ENCODE measurements at regions not wholly inside any gene's neighbourhood (a gene's known extent, or its start where the extent isn't known, plus 50 kb on each side); places are given as distances from the start of the nearest gene placed in this dataset.
A peak's percentile ranks its signal among the peaks of the same experiment; 100 is the strongest.

DNA sequence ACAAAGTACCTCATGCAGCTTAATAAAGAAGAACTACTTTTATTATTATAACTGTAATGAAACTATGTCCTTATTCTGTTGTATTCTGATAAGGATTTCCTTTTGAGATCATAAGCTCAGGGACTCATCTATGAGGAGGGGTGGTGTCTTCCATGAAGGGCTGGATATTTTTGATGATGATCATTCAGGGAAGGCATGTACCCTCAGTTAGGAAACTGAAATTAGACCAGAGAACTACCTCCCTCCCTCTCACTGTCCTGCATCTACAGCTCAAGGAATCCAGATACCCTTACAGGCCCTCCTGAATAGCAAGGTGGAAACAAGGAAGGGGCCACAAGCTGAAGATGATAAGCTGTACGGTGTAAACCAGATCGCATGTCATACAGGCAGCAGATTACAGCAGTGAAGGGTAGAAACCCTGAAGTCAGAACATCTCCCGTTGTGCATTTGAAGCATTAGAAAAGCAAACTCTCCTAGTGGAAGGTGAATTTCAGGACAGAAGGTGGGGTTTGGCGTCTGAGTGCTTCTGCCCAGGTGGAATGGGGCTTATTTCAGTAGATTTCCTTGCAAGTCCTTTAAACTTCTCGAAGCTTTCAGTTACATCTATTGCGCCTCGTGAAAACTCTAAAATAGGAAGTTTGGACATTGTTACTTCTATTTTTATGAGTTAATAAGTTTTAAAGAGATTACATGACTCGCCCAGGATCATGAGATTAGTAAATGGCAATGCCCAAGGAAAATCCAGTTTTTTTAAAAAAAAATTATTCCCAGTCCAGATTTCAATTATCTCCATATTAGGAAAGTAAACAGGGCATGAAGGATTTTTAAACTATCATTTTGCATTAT is 101.1 kb upstream of the HNRNPU start:
- no peaks in the 10 kb centered on the region for H3K9me3 Mint-ChIP-seq
- no peak overlapping the region for H3K4me3 Mint-ChIP-seq
- intact Hi-C loops (cut with micrococcal nuclease) = no loop called here
- Histone ChIP-seq H3K27me3 (ENCODE audit: control insufficient read depth, insufficient read depth, low read length) (no peaks in the 10 kb centered on the region), H3K9me3 (ENCODE audit: control insufficient read depth, insufficient read depth, low read length) (no peaks in the 10 kb centered on the region), H3K36me3 (ENCODE audit: control insufficient read depth, insufficient read depth, low read length) (no peaks in the 10 kb centered on the region), H3K4me3 (ENCODE audit: low read length) (no peak overlapping the region), H3K4me1 (ENCODE audit: control insufficient read depth, insufficient read depth, low read length) (peaks cover 28% of the 10 kb centered on the region), H3K27ac (ENCODE audit: low read length) (no peak overlapping the region)
- H3K27me3 Mint-ChIP-seq (ENCODE audit: low read depth in 2 of 2) = no peaks in the 10 kb centered on the region
- ATAC-seq = no peak
- H3K27ac Mint-ChIP-seq = peak overlapping the region in 1 of 2 donors; percentile 84
- no peaks in the 10 kb centered on the region for H3K36me3 Mint-ChIP-seq
- TF ChIP-seq, protein P1, sequence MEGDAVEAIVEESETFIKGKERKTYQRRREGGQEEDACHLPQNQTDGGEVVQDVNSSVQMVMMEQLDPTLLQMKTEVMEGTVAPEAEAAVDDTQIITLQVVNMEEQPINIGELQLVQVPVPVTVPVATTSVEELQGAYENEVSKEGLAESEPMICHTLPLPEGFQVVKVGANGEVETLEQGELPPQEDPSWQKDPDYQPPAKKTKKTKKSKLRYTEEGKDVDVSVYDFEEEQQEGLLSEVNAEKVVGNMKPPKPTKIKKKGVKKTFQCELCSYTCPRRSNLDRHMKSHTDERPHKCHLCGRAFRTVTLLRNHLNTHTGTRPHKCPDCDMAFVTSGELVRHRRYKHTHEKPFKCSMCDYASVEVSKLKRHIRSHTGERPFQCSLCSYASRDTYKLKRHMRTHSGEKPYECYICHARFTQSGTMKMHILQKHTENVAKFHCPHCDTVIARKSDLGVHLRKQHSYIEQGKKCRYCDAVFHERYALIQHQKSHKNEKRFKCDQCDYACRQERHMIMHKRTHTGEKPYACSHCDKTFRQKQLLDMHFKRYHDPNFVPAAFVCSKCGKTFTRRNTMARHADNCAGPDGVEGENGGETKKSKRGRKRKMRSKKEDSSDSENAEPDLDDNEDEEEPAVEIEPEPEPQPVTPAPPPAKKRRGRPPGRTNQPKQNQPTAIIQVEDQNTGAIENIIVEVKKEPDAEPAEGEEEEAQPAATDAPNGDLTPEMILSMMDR (IDR thresholded peaks at IDR 0.05) = no peak
- 88% methylated on average over 7 of the region's 8 CpGs for WGBS (ENCODE audit: insufficient coverage)
- H3K4me1 Mint-ChIP-seq = peaks cover 22 to 30% of the 10 kb centered on the region in 2 donors
- no peak for DNase-seq

DNA sequence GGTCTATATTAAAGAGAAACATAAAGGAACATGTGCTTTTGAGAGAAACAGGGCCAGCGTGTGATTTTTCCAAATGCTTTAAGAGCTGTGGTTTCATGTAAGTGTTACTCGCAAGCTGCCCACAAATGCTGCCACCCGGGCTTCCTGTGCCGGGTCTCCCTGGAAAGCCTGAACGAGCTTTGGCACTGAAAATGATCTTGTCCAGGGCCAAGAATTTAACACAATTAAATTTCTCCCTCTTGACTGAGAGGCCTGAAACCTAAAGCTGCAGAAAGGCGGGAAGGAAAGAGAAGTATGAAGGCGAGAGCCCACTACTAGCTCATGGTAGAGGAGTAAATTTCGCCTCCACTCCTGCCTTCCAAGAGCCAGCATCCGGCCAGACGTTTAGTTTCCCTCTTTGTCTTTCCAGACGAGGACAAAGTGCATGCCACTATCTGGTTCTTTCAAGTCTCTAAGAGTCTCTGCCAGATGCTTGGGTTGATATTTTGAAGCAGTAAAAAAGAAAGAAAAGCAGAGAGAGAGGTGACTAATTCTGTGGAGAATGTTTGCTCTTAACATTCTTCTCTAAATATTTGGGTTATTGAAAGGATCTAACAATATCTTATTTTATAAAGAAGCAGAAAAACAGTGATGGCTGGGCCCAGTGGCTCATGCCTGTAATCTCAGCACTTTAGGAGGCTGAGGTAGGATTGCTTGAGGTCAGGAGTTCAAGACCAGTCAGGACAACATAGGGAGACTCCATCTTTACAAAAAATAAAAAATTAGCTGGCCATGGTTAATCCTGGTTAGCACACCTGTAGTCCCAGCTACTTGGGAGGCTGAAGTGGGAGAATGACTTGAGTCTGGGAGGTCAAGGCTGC is 100.0 kb upstream of the HNRNPU start:
- WGBS (ENCODE audit: insufficient coverage) = 27% methylated on average over 10 of the region's 11 CpGs
- Histone ChIP-seq H3K4me3 (ENCODE audit: low read length) (no peak overlapping the region), H3K36me3 (ENCODE audit: control insufficient read depth, insufficient read depth, low read length) (no peaks in the 10 kb centered on the region), H3K27me3 (ENCODE audit: control insufficient read depth, insufficient read depth, low read length) (no peaks in the 10 kb centered on the region), H3K27ac (ENCODE audit: low read length) (peak overlapping the region; percentile 21), H3K4me1 (ENCODE audit: control insufficient read depth, insufficient read depth, low read length) (peaks cover 23% of the 10 kb centered on the region), H3K9me3 (ENCODE audit: control insufficient read depth, insufficient read depth, low read length) (no peaks in the 10 kb centered on the region)
- no peaks in the 10 kb centered on the region for H3K27me3 Mint-ChIP-seq (ENCODE audit: low read depth in 2 of 2)
- no peaks in the 10 kb centered on the region for H3K36me3 Mint-ChIP-seq
- intact Hi-C loops (cut with micrococcal nuclease) = no loop called here
- peak overlapping the region; percentile 85 for H3K4me3 Mint-ChIP-seq
- H3K4me1 Mint-ChIP-seq = peaks cover 22 to 23% of the 10 kb centered on the region in 2 donors
- TF ChIP-seq, protein P1 (IDR thresholded peaks at IDR 0.05) = no peak
- peak overlapping the region; percentile 84 for H3K27ac Mint-ChIP-seq
- ATAC-seq (peak; percentile 73 to 86 (median 74)), DNase-seq (peak; percentile 34 to 45)
- H3K9me3 Mint-ChIP-seq = no peaks in the 10 kb centered on the region

DNA sequence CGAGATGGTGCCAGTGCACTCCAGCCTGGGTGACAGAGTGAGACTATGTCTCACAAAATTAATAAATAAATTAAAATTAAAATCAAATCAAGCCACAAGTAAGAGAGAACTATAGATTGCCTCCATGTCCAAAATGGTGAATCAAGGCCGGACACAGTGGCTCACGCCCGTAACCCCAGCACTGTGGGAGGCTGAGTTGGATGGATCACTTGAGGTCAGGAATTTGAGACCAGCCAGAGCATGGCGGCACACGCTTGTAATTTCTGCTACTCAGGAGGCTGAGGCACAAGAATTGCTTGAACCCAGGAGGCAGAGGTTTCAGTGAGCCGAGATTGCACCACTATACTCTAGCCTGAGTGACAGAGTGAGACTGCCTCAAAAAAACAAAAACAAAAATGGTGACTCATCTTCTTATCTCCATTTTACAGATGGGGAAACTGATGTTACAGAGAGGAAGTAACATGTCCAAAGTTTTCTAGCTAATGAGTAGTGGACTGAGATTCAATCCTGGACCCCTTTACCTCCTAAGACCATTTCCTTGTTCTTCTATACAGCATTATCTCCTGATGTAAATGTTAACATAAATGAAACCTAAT is 99.0 kb upstream of the HNRNPU start:
- peak overlapping the region; percentile 84 for H3K27ac Mint-ChIP-seq

More for the DNA sequence above, 99.0 kb upstream of the HNRNPU start:
- TF ChIP-seq, protein P1 (IDR thresholded peaks at IDR 0.05) = no peak
- no peaks in the 10 kb centered on the region for H3K9me3 Mint-ChIP-seq
- peaks cover 22% of the 10 kb centered on the region in 2 donors for H3K4me1 Mint-ChIP-seq
- H3K27me3 Mint-ChIP-seq (ENCODE audit: low read depth in 2 of 2) = no peaks in the 10 kb centered on the region
- intact Hi-C loops (cut with micrococcal nuclease) = no loop called here
- no peaks in the 10 kb centered on the region for H3K36me3 Mint-ChIP-seq
- Histone ChIP-seq H3K27me3 (ENCODE audit: control insufficient read depth, insufficient read depth, low read length) (no peaks in the 10 kb centered on the region), H3K4me3 (ENCODE audit: low read length) (no peak overlapping the region), H3K36me3 (ENCODE audit: control insufficient read depth, insufficient read depth, low read length) (no peaks in the 10 kb centered on the region), H3K27ac (ENCODE audit: low read length) (no peak overlapping the region), H3K4me1 (ENCODE audit: control insufficient read depth, insufficient read depth, low read length) (peaks cover 23% of the 10 kb centered on the region), H3K9me3 (ENCODE audit: control insufficient read depth, insufficient read depth, low read length) (no peaks in the 10 kb centered on the region)
- peak overlapping the region; percentile 85 for H3K4me3 Mint-ChIP-seq
- DNase-seq (no peak), ATAC-seq (peak in 1 of 3 donors; percentile 55)
- 89% methylated on average over 7 of the region's 7 CpGs for WGBS (ENCODE audit: insufficient coverage)
